ENCODE measurements at regions not wholly inside any gene's neighbourhood (a gene's known extent, or its start where the extent isn't known, plus 50 kb on each side); places are given as distances from the start of the nearest gene placed in this dataset.
"Not testable (repeated sequence)": the region's sequence is repeated elsewhere in the genome, so short reads cannot be mapped to it uniquely, and the experiment has no call there.

DNA sequence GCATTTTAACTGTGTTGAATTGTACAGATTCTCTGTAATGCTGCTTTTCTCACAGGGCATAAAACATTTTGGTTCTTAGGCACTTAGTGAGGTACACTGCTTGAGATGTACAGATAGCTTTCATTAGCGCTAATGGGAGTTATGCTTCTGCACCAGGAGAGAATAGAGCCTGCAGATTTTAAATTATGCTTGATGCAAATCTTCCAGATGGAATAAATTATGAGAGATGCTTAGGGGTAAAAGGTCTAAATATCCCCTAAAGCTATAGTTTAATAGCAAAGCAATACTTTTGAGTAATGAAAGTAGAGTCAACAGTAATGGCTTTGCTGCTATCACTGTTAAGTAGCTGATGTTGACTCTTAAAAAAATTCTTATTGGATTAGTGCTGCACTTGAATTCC, 248.9 kb downstream of the S1PR1 start (continued):
- TF ChIP-seq SP2 (IDR thresholded peaks at IDR 0.05; ENCODE audit: low read length) (no peak), TAF7 (optimal IDR thresholded peaks at IDR 0.05; ENCODE audit: borderline replicate concordance, low read depth, low read length) (no peak), TBP (IDR thresholded peaks at IDR 0.05; ENCODE audit: low read depth, low read length) (no peak), KDM1A (IDR thresholded peaks at IDR 0.05; ENCODE audit: borderline replicate concordance, low read length) (no peak), MAFK (IDR thresholded peaks at IDR 0.05; ENCODE audit: low read depth, low read length) (no peak), MAX (IDR thresholded peaks at IDR 0.05) (no peak), RNF2 (IDR thresholded peaks at IDR 0.05; ENCODE audit: borderline replicate concordance, low read depth, low read length, missing control alignments, poor library complexity, severe bottlenecking) (no peak), SP1 (IDR thresholded peaks at IDR 0.05; ENCODE audit: low read depth, low read length) (no peak), SIRT6 (IDR thresholded peaks at IDR 0.05; ENCODE audit: low read length) (no peak)
- TF ChIP-seq, protein P1, sequence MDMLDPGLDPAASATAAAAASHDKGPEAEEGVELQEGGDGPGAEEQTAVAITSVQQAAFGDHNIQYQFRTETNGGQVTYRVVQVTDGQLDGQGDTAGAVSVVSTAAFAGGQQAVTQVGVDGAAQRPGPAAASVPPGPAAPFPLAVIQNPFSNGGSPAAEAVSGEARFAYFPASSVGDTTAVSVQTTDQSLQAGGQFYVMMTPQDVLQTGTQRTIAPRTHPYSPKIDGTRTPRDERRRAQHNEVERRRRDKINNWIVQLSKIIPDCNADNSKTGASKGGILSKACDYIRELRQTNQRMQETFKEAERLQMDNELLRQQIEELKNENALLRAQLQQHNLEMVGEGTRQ (IDR thresholded peaks at IDR 0.05; ENCODE audit: low read length) = no peak

GRCh38 chr1:101492144-101492543, 255.3 kb downstream of the S1PR1 start:
- H3K79me2 ChIP-seq (ENCODE audit: control insufficient read depth in 1 of 2, insufficient read depth in 2 of 2, low read length in 2 of 2); H3K27ac ChIP-seq (ENCODE audit: low read depth, low read length); H2BK20ac ChIP-seq (ENCODE audit: low read length); H3K23me2 ChIP-seq (ENCODE audit: low read depth, low read length); H2BK12ac ChIP-seq (ENCODE audit: low read depth, low read length); H3K9me3 ChIP-seq (ENCODE audit: insufficient read depth in 2 of 2, low read depth in 1 of 2, low read length in 1 of 2); H3K14ac ChIP-seq (ENCODE audit: insufficient read length); H3K4ac ChIP-seq (replicated peaks; ENCODE audit: insufficient read length, low read depth, low read length); H2AFZ ChIP-seq (ENCODE audit: low read length); H3K27me3 ChIP-seq (replicated peaks in 1 of 4; ENCODE audit: control insufficient read depth in 3 of 4, extremely low read depth in 1 of 4, insufficient read depth in 3 of 4, low read length in 3 of 4); H4K20me1 ChIP-seq (replicated peaks in 1 of 2; ENCODE audit: control insufficient read depth in 1 of 2, insufficient read depth in 2 of 2, low read length in 2 of 2); POLR2A ChIA-PET (ENCODE audit: partially characterized antibody); H3K56ac ChIP-seq (replicated peaks; ENCODE audit: insufficient read length, low read depth, low read length); DNase-seq (ENCODE audit: low read depth in 1 of 2, low spot score in 2 of 2); H2BK120ac ChIP-seq (replicated peaks; ENCODE audit: low read depth, low read length); H4K5ac ChIP-seq (ENCODE audit: insufficient read length, low read depth, low read length); H3K4me3 ChIP-seq (ENCODE audit: extremely low read depth in 1 of 4, insufficient read depth in 2 of 4, low read depth in 3 of 4, low read length in 4 of 4); H3K4me1 ChIP-seq (replicated peaks in 1 of 4; ENCODE audit: control insufficient read depth in 3 of 4, insufficient read depth in 4 of 4, low read length in 3 of 4); H4K8ac ChIP-seq (ENCODE audit: extremely low read depth, insufficient read depth, low read length); H2BK15ac ChIP-seq (ENCODE audit: low read length); H3K23ac ChIP-seq (ENCODE audit: insufficient read length); H3K36me3 ChIP-seq (ENCODE audit: control insufficient read depth in 2 of 4, insufficient read depth in 4 of 4, low read length in 3 of 4); H3K18ac ChIP-seq (ENCODE audit: extremely low read depth, low read length); H2BK5ac ChIP-seq (ENCODE audit: low read depth, low read length); H4K91ac ChIP-seq (replicated peaks; ENCODE audit: insufficient read length, low read length); H2AK5ac ChIP-seq (ENCODE audit: low read depth, low read length); FAIRE-seq; H3K9ac ChIP-seq (replicated peaks in 1 of 4; ENCODE audit: extremely low read depth in 1 of 4, low read depth in 3 of 4, low read length in 3 of 4); H3K79me1 ChIP-seq (ENCODE audit: low read depth, low read length); H3K4me2 ChIP-seq (ENCODE audit: insufficient read depth in 1 of 2, low read depth in 2 of 2, low read length in 2 of 2): not testable (repeated sequence)
- CTCF ChIA-PET (ENCODE audit: partially characterized antibody) = interaction anchor here (1.4 to 1.7 kb wide), 2 partner anchors 14 to 17 kb away, joined by 5 to 6 read pairs; no protein-coding TSS in a partner anchor
- WGBS, 2 experiments (ENCODE audit: extremely low coverage in 1 of 2, insufficient coverage in 1 of 2, insufficient read length in 1 of 2, insufficient replicate concordance in 2 of 2, low coverage in 1 of 2, low lambda C conversion rate in 2 of 2, missing lambda C conversion rate in 1 of 2) = 100% methylated on average over 1 of the region's 1 CpG; no CpG with 5 or more reads in 1 of the 2 experiments
